IPS-18a (cell line): ENCODE measurements at regions not wholly inside any gene's neighbourhood (a gene's known extent, or its start where the extent isn't known, plus 50 kb on each side); places are given as distances from the start of the nearest gene placed in this dataset.

ENCODE experiments used
- H3K27ac ChIP-seq: one replicate; pipeline ENCODE4 v1.5.1; 2013; ENCODE audit warnings: low read length
- H3K27me3 ChIP-seq: one replicate; pipeline ENCODE4 v1.6.1; 2013; ENCODE audit warnings: mild to moderate bottlenecking, low read length; ENCODE audit not compliant: control insufficient read depth, insufficient read depth
- H3K36me3 ChIP-seq: one replicate; pipeline ENCODE4 v1.6.1; 2013; ENCODE audit warnings: low read depth, low read length; ENCODE audit not compliant: control insufficient read depth
- H3K4me1 ChIP-seq: one replicate; pipeline ENCODE4 v1.6.1; 2013; ENCODE audit warnings: low read depth, low read length; ENCODE audit not compliant: control insufficient read depth
- H3K4me3 ChIP-seq: one replicate; pipeline ENCODE4 v1.5.1; 2013; ENCODE audit warnings: low read length
- H3K9ac ChIP-seq: one replicate; pipeline ENCODE4 v1.6.1; 2013; ENCODE audit warnings: mild to moderate bottlenecking, low read length, moderate library complexity
- H3K9me3 ChIP-seq: one replicate; pipeline ENCODE4 v1.6.1; 2013; ENCODE audit warnings: low read depth, low read length; ENCODE audit not compliant: control insufficient read depth

- H3K4me1 ChIP-seq: no peaks in the 10 kb centered on the region
- no peaks in the 10 kb centered on the region for H3K9me3 ChIP-seq
- no peak overlapping the region for H3K9ac ChIP-seq
- H3K4me3 ChIP-seq: no peak overlapping the region
- no peak overlapping the region for H3K27ac ChIP-seq
- no peaks in the 10 kb centered on the region for H3K36me3 ChIP-seq
- H3K27me3 ChIP-seq: no peaks in the 10 kb centered on the region
Observed at GRCh38 chr12:28949184-28949583, 199.9 kb upstream of the FAR2 start.

GRCh38 chr12:28950049-28950448 lies 199.0 kb upstream of the FAR2 start:
- H3K27me3 ChIP-seq: no peaks in the 10 kb centered on the region
- no peak overlapping the region for H3K27ac ChIP-seq
- H3K9ac ChIP-seq: no peak overlapping the region
- H3K9me3 ChIP-seq: no peaks in the 10 kb centered on the region
- peaks cover 8% of the 10 kb centered on the region for H3K4me1 ChIP-seq
- H3K36me3 ChIP-seq: no peaks in the 10 kb centered on the region
- H3K4me3 ChIP-seq: no peak overlapping the region

- no peak overlapping the region for H3K9ac ChIP-seq
- no peak overlapping the region for H3K27ac ChIP-seq
- H3K9me3 ChIP-seq: no peaks in the 10 kb centered on the region
- H3K27me3 ChIP-seq: no peaks in the 10 kb centered on the region
- H3K36me3 ChIP-seq: no peaks in the 10 kb centered on the region
- H3K4me3 ChIP-seq: no peak overlapping the region
- H3K4me1 ChIP-seq: peaks cover 16% of the 10 kb centered on the region
Observed at GRCh38 chr12:28951935-28952334, 197.1 kb upstream of the FAR2 start.

- no peaks in the 10 kb centered on the region for H3K9me3 ChIP-seq
- H3K4me1 ChIP-seq: peaks cover 16% of the 10 kb centered on the region
- no peak overlapping the region for H3K27ac ChIP-seq
- H3K9ac ChIP-seq: no peak overlapping the region
- no peak overlapping the region for H3K4me3 ChIP-seq
- no peaks in the 10 kb centered on the region for H3K27me3 ChIP-seq
- H3K36me3 ChIP-seq: no peaks in the 10 kb centered on the region
Observed at GRCh38 chr12:28954333-28954732, 194.7 kb upstream of the FAR2 start.

- Histone ChIP-seq H3K27me3 (no peaks in the 10 kb centered on the region), H3K9me3 (no peaks in the 10 kb centered on the region), H3K4me1 (peaks cover 16% of the 10 kb centered on the region), H3K9ac (no peak overlapping the region), H3K36me3 (no peaks in the 10 kb centered on the region), H3K27ac (no peak overlapping the region), H3K4me3 (no peak overlapping the region)
Observed at GRCh38 chr12:28955491-28955890, 193.6 kb upstream of the FAR2 start.

GRCh38 chr12:28955931-28956330 lies 193.1 kb upstream of the FAR2 start:
- Histone ChIP-seq H3K36me3 (no peaks in the 10 kb centered on the region), H3K9ac (no peak overlapping the region), H3K27me3 (no peaks in the 10 kb centered on the region), H3K4me3 (no peak overlapping the region), H3K4me1 (peaks cover 16% of the 10 kb centered on the region), H3K27ac (no peak overlapping the region), H3K9me3 (no peaks in the 10 kb centered on the region)

- peaks cover 16% of the 10 kb centered on the region for H3K4me1 ChIP-seq
- no peak overlapping the region for H3K9ac ChIP-seq
- H3K27ac ChIP-seq: no peak overlapping the region
- no peaks in the 10 kb centered on the region for H3K9me3 ChIP-seq
- no peak overlapping the region for H3K4me3 ChIP-seq
- no peaks in the 10 kb centered on the region for H3K27me3 ChIP-seq
- H3K36me3 ChIP-seq: no peaks in the 10 kb centered on the region
Observed at GRCh38 chr12:28958553-28959195, 190.4 kb upstream of the FAR2 start.

- Histone ChIP-seq H3K4me3 (no peak overlapping the region), H3K36me3 (no peaks in the 10 kb centered on the region), H3K27me3 (no peaks in the 10 kb centered on the region), H3K27ac (no peak overlapping the region), H3K9ac (no peak overlapping the region), H3K9me3 (no peaks in the 10 kb centered on the region), H3K4me1 (peaks cover 3% of the 10 kb centered on the region)
Observed at GRCh38 chr12:28961948-28962384, 187.1 kb upstream of the FAR2 start.

- no peaks in the 10 kb centered on the region for H3K9me3 ChIP-seq
- no peak overlapping the region for H3K4me3 ChIP-seq
- no peaks in the 10 kb centered on the region for H3K27me3 ChIP-seq
- H3K9ac ChIP-seq: no peak overlapping the region
- H3K27ac ChIP-seq: no peak overlapping the region
- H3K4me1 ChIP-seq: peaks cover 3% of the 10 kb centered on the region
- H3K36me3 ChIP-seq: no peaks in the 10 kb centered on the region
Observed at GRCh38 chr12:28963554-28963953, 185.5 kb upstream of the FAR2 start.

- no peak overlapping the region for H3K27ac ChIP-seq
- H3K36me3 ChIP-seq: no peaks in the 10 kb centered on the region
- peaks cover 3% of the 10 kb centered on the region for H3K4me1 ChIP-seq
- H3K4me3 ChIP-seq: no peak overlapping the region
- H3K9me3 ChIP-seq: no peaks in the 10 kb centered on the region
- no peak overlapping the region for H3K9ac ChIP-seq
- H3K27me3 ChIP-seq: no peaks in the 10 kb centered on the region
Observed at GRCh38 chr12:28966046-28966780, 182.9 kb upstream of the FAR2 start.

- H3K9ac ChIP-seq: no peak overlapping the region
- no peak overlapping the region for H3K4me3 ChIP-seq
- no peak overlapping the region for H3K27ac ChIP-seq
- peaks cover 3% of the 10 kb centered on the region for H3K4me1 ChIP-seq
- H3K27me3 ChIP-seq: no peaks in the 10 kb centered on the region
- H3K9me3 ChIP-seq: no peaks in the 10 kb centered on the region
- H3K36me3 ChIP-seq: no peaks in the 10 kb centered on the region
Observed at GRCh38 chr12:28967426-28967825, 181.7 kb upstream of the FAR2 start.

- Histone ChIP-seq H3K9me3 (no peaks in the 10 kb centered on the region), H3K4me3 (no peak overlapping the region), H3K27me3 (no peaks in the 10 kb centered on the region), H3K9ac (no peak overlapping the region), H3K27ac (no peak overlapping the region), H3K36me3 (no peaks in the 10 kb centered on the region), H3K4me1 (no peaks in the 10 kb centered on the region)
Observed at GRCh38 chr12:28973491-28973890, 175.6 kb upstream of the FAR2 start.
